Hematopoietic multipotent progenitor cell treated with erythropoietin and hydrocortisone succinate and interleukin-3 and kit ligand, for 17 days (in vitro differentiated cells): ENCODE measurements at regions not wholly inside any gene's neighbourhood (a gene's known extent, or its start where the extent isn't known, plus 50 kb on each side); places are given as distances from the start of the nearest gene placed in this dataset.
"Not testable (repeated sequence)": the region's sequence is repeated elsewhere in the genome, so short reads cannot be mapped to it uniquely, and the experiment has no call there.

ENCODE experiments used
- DNase-seq: peaks from one replicate; pipeline ENCODE4 v3.0.0-alpha.2; 2015; ENCODE audit warnings: low spot score

GRCh38 chr14:84312551-84312950, 1217.4 kb upstream of the FLRT2 start:
- DNase-seq = no peak

DNA sequence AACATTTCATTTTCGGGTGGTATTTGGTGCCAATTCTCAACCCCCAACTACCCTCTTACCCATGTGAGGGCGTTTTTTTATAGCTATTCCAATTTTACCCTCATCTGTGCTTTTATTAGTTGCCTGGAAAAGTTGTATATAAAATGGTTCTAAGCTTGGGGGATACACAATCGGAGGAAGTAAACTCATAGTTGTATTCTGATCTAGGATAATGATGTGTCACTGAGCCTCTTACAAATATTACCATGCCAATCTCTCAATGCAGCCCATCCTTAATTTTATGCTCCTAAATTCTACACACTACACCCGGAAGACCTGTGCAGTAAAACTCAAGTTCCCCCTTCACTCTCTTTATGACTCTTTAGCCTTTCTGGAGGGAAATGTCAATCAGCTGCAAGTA, 1206.5 kb upstream of the FLRT2 start:
- no peak for DNase-seq

DNA sequence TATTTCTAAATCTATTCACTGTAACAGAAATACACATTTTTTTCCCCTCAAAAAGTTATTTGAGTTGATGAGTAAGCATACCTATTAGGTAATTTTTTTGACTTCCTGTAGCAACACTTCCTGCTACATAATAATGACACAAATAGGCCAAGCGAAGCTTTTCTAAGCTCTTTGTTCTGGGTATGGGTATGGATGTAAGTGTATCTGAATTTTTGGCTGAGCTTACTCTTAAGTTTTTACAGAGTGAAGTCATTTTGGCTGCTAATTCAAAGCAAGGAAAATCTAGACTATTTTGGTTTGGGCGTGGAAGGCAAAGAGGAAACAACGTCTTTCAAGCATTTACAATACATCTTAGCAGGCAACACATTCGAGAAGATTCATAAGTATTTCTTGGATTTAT, 1206.0 kb upstream of the FLRT2 start:
- no peak for DNase-seq

GRCh38 chr14:84336433-84336832, 1193.5 kb upstream of the FLRT2 start:
- no peak for DNase-seq

- DNase-seq = no peak
Observed at GRCh38 chr14:84340938-84341337, 1189.0 kb upstream of the FLRT2 start.

GRCh38 chr14:84341867-84342266, 1188.1 kb upstream of the FLRT2 start:
- not testable (repeated sequence) for DNase-seq

- DNase-seq = no peak
Observed at GRCh38 chr14:84343656-84344055, 1186.3 kb upstream of the FLRT2 start.

GRCh38 chr14:84351646-84352045, 1178.3 kb upstream of the FLRT2 start:
- DNase-seq = no peak

- DNase-seq = no peak
Observed at GRCh38 chr14:84361476-84361875, 1168.5 kb upstream of the FLRT2 start.

DNA sequence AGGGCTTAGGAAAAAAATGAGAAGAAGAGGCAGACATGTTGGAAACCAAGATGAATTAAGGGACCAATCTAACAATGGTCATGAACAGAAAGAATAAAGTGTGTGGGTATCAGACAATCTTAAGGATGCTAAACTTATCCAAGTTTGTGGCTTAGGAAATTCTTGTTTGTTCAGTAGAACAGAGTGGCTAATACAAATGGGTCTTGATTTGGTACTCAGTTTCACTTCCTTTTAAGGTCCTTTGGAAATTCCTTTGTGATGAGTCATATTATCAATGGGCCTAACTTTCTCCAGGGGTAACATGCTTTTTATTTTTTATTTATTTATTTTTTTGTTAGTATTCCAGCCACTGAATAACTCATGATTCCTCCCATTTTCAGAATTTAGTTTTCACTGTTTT, 1154.7 kb upstream of the FLRT2 start:
- DNase-seq = no peak

- DNase-seq = no peak
Observed at GRCh38 chr14:84390010-84390409, 1139.9 kb upstream of the FLRT2 start.

GRCh38 chr14:84397631-84398030, 1132.3 kb upstream of the FLRT2 start:
- no peak for DNase-seq

- DNase-seq = no peak
Observed at GRCh38 chr14:84399296-84399910, 1130.5 kb upstream of the FLRT2 start.

GRCh38 chr14:84401631-84402030, 1128.3 kb upstream of the FLRT2 start:
- DNase-seq = no peak

DNA sequence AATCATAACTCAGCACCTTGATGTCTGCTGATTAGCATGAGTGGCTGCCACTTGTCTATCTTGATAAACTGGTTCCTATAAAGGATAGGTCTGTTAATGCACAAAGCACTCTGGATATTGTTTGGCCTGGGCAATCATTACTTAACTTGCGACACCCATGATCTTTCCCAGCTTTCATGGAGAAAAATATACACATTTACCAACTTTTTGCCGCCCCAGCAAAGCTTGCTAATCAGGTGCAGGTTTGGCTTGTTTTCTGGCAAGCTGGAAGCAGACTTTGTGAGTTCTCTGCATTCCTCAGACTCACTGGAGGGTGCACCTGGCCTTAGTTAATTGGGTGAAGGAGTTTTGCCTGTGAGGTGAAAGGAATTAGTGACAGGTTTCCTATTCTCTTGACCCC, 1126.4 kb upstream of the FLRT2 start:
- DNase-seq = no peak

DNA sequence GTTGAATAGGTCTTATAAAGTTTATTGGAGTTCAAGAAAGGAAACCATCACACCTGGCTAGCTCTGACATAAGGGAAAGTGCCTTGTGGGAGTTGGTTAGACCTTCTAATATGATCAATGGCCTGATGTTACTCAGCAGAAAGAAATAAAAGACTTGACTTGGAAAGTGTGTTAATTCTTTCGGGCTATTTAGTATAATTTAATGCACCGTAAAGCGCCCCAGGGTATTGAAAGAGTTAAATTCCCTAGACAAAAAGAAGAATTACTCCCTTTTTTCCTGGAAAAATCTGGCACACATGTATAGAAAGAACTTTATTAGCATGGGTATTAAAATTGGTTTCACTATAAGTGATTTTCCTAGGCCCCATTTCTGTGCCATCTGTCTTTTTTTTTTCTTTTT, 1125.7 kb upstream of the FLRT2 start:
- DNase-seq = no peak

GRCh38 chr14:84409435-84409834, 1120.5 kb upstream of the FLRT2 start:
- DNase-seq = no peak

- DNase-seq = no peak
Observed at GRCh38 chr14:84410344-84410743, 1119.6 kb upstream of the FLRT2 start.

GRCh38 chr14:84420221-84420620, 1109.7 kb upstream of the FLRT2 start:
- no peak for DNase-seq

- no peak for DNase-seq
Observed at GRCh38 chr14:84421621-84422020, 1108.3 kb upstream of the FLRT2 start.

- no peak for DNase-seq
Observed at GRCh38 chr14:84425968-84426367, 1104.0 kb upstream of the FLRT2 start.

GRCh38 chr14:84432676-84433075, 1097.3 kb upstream of the FLRT2 start:
- no peak for DNase-seq

DNA sequence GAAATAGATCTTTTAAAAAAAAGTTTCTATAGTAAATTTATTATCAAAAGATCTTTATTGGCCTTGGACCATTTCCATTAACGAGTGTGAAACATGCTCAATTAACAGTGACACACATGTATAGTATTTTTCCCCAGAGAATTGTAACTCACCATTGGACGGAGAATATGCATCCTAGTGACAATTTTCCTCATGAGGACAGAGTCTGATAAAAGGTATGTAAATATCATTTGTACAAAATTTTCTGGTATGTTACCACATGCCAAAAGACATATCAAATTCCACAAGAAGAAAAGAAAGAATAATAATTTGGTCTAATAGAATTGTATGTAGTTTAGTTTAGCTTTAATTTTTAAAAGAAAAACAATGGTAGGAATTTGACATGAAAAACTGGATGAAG, 1096.0 kb upstream of the FLRT2 start:
- DNase-seq = no peak

DNA sequence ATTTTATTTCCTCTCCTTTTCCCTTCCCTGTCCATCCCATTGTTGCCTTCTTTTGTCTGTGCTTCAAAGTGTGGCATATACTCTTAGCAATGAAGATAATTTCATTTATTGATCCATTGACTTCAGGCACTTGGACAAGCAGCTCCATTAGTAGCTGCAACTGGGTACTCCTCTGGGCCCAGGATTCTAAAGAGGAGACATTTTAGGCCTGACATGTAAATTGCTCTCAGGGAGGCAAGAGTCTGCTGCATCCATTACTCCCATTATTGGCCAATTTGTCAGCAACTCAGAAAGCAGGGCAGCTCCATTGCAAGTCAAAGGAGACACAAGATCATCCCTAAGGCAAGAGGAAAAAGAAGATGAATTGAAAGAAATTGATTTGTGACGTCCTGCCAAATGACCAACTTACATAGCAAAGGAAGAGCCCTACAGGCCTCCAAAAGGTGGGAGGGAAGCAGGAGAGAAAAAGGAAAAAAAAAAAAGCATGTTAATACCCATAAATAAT, 1094.1 kb upstream of the FLRT2 start:
- DNase-seq = no peak

GRCh38 chr14:84436528-84436927, 1093.4 kb upstream of the FLRT2 start:
- DNase-seq = no peak
